Thyroid gland (tissue), 4 donors: ENCODE measurements at regions not wholly inside any gene's neighbourhood (a gene's known extent, or its start where the extent isn't known, plus 50 kb on each side); places are given as distances from the start of the nearest gene placed in this dataset.

Experiments used
- DNase-seq, 2 donors: peaks; one replicate each; pipeline ENCODE4 v3.0.0-alpha.2; 2019
- H3K27ac ChIP-seq, 3 donors: fragments of 200-600 bp; sonication (generic); 1 replicate in 2 of 3; 2 replicates in 1 of 3; pipeline ENCODE4 v1.5.1; 2016 to 2019; ENCODE audit warnings: mild to moderate bottlenecking in 1 of 3, moderate library complexity in 1 of 3
- H3K27me3 ChIP-seq: fragments of 200-600 bp; sonication (generic); one replicate; pipeline ENCODE4 v1.5.1; 2019
- H3K36me3 ChIP-seq, 2 donors: fragments of 200-600 bp; sonication (generic); one replicate each; pipeline ENCODE4 v1.5.1; 2016 to 2019
- H3K4me1 ChIP-seq, 2 donors: fragments of 200-600 bp; sonication (generic); one replicate each; pipeline ENCODE4 v1.5.1; 2017 to 2019
- H3K4me3 ChIP-seq, 3 donors: fragments of 200-600 bp; sonication (generic); replicated peaks in 1 of 3; 1 replicate in 2 of 3; 2 replicates in 1 of 3; pipeline ENCODE4 v1.5.1; 2016; ENCODE audit warnings: mild to moderate bottlenecking in 1 of 3
- H3K9me3 ChIP-seq: fragments of 200-600 bp; sonication (generic); one replicate; pipeline ENCODE4 v1.5.1; 2017
- CTCF ChIP-seq, 6 experiments: fragments of 200-600 bp in 3 of 6; fragments of 450-650 bp in 3 of 6; sonication (generic) in 3 of 6; IDR thresholded peaks; one replicate each; pipeline ENCODE4 v1.5.1; 2016 to 2019; ENCODE audit warnings: antibody characterized with exemption in 6 of 6, mild to moderate bottlenecking in 2 of 6, inconsistent platforms in 1 of 6, moderate library complexity in 1 of 6
- POLR2A ChIP-seq, 2 donors: fragments of 450-650 bp; IDR thresholded peaks; one replicate each; pipeline ENCODE4 v1.6.1; 2017; ENCODE audit warnings: antibody characterized with exemption in 2 of 2, mild to moderate bottlenecking in 2 of 2, moderate library complexity in 1 of 2
- WGBS, 2 donors: methylation state at CpG; one replicate each; pipeline ENCODE4 v1.1.5; 2017; 5-methylcytosine and 5-hydroxymethylcytosine counted together
- intact Hi-C: fragments of 100-400 bp; cut with DNase I; formaldehyde crosslinking; loops from one replicate; pipeline ENCODE4 v1.15.1; 2023

GRCh38 chr1:106134561-106134960 lies 921.9 kb upstream of the PRMT6 start:
- Histone ChIP-seq H3K27ac (no peak overlapping the region), H3K36me3 (no peaks in the 10 kb centered on the region), H3K4me1 (no peaks in the 10 kb centered on the region), H3K9me3 (no peaks in the 10 kb centered on the region), H3K27me3 (no peaks in the 10 kb centered on the region), H3K4me3 (no peak overlapping the region)
- 65 to 77% methylated on average over 3 of the region's 3 CpGs for WGBS, 2 donors
- no peak for DNase-seq
- intact Hi-C loops = no loop called here
- TF ChIP-seq POLR2A (IDR thresholded peaks at IDR 0.05) (no peak), CTCF (IDR thresholded peaks at IDR 0.05) (no peak)

GRCh38 chr1:106173101-106173500 lies 883.4 kb upstream of the PRMT6 start:
- Histone ChIP-seq H3K27ac (no peak overlapping the region), H3K36me3 (no peaks in the 10 kb centered on the region), H3K9me3 (no peaks in the 10 kb centered on the region), H3K27me3 (no peaks in the 10 kb centered on the region), H3K4me1 (no peaks in the 10 kb centered on the region), H3K4me3 (no peak overlapping the region)
- intact Hi-C loops = no loop called here
- TF ChIP-seq POLR2A (IDR thresholded peaks at IDR 0.05) = no peak
- no peak for TF ChIP-seq CTCF (IDR thresholded peaks at IDR 0.05)
- 91 to 92% methylated on average over 5 of the region's 5 CpGs for WGBS, 2 donors
- DNase-seq = no peak

- no peak for DNase-seq
- no peaks in the 10 kb centered on the region for H3K36me3 ChIP-seq
- H3K9me3 ChIP-seq = no peaks in the 10 kb centered on the region
- TF ChIP-seq POLR2A (IDR thresholded peaks at IDR 0.05) = no peak
- no peak for TF ChIP-seq CTCF (IDR thresholded peaks at IDR 0.05)
- H3K27ac ChIP-seq = no peak overlapping the region
- H3K27me3 ChIP-seq = no peaks in the 10 kb centered on the region
- H3K4me1 ChIP-seq = no peaks in the 10 kb centered on the region
- no peak overlapping the region for H3K4me3 ChIP-seq
- intact Hi-C loops = no loop called here
Observed at GRCh38 chr1:106178791-106179190, 877.7 kb upstream of the PRMT6 start.

GRCh38 chr1:106181866-106182265 lies 874.6 kb upstream of the PRMT6 start:
- TF ChIP-seq CTCF (IDR thresholded peaks at IDR 0.05) = no peak
- no peak for TF ChIP-seq POLR2A (IDR thresholded peaks at IDR 0.05)
- H3K4me3 ChIP-seq = no peak overlapping the region
- no peak for DNase-seq
- H3K27me3 ChIP-seq = no peaks in the 10 kb centered on the region
- no peaks in the 10 kb centered on the region for H3K36me3 ChIP-seq
- intact Hi-C loops = no loop called here
- no peak overlapping the region for H3K27ac ChIP-seq
- H3K4me1 ChIP-seq = no peaks in the 10 kb centered on the region
- no peaks in the 10 kb centered on the region for H3K9me3 ChIP-seq

- no peaks in the 10 kb centered on the region for H3K36me3 ChIP-seq
- H3K9me3 ChIP-seq = no peaks in the 10 kb centered on the region
- H3K27ac ChIP-seq = no peak overlapping the region
- H3K27me3 ChIP-seq = no peaks in the 10 kb centered on the region
- intact Hi-C loops = no loop called here
- no peak for DNase-seq
- no peak overlapping the region for H3K4me3 ChIP-seq
- H3K4me1 ChIP-seq = no peaks in the 10 kb centered on the region
- TF ChIP-seq POLR2A (IDR thresholded peaks at IDR 0.05) (no peak), CTCF (IDR thresholded peaks at IDR 0.05) (no peak)
Observed at GRCh38 chr1:106185089-106185488, 871.4 kb upstream of the PRMT6 start.
